Esophagus squamous epithelium (tissue), 4 donors: ENCODE measurements at regions not wholly inside any gene's neighbourhood (a gene's known extent, or its start where the extent isn't known, plus 50 kb on each side); places are given as distances from the start of the nearest gene placed in this dataset.
"Not testable (repeated sequence)": the region's sequence is repeated elsewhere in the genome, so short reads cannot be mapped to it uniquely, and the experiment has no call there.

ENCODE experiments used
- CTCF ChIP-seq, 6 experiments: fragments of 450-650 bp in 4 of 6; fragments of 200-600 bp in 2 of 6; sonication (generic) in 2 of 6; IDR thresholded peaks; one replicate each; pipeline ENCODE4 v1.5.1; 2016 to 2019; ENCODE audit warnings: antibody characterized with exemption in 6 of 6, mild to moderate bottlenecking in 4 of 6, moderate library complexity in 4 of 6
- POLR2A ChIP-seq, 4 donors: fragments of 450-650 bp; IDR thresholded peaks; one replicate each; pipeline ENCODE4 v1.6.1; 2017; ENCODE audit warnings: antibody characterized with exemption in 4 of 4, mild to moderate bottlenecking in 4 of 4, moderate library complexity in 3 of 4

GRCh38 chr10:47578547-47578946, 55.1 kb upstream of the AGAP9 start:
- not testable (repeated sequence) for TF ChIP-seq CTCF, POLR2A (IDR thresholded peaks at IDR 0.05)
